GM12878 (cell line): ENCODE measurements at regions not wholly inside any gene's neighbourhood (a gene's known extent, or its start where the extent isn't known, plus 50 kb on each side); places are given as distances from the start of the nearest gene placed in this dataset.
"Not testable (repeated sequence)": the region's sequence is repeated elsewhere in the genome, so short reads cannot be mapped to it uniquely, and the experiment has no call there.

Experiments
- ATAC-seq: fragments of 200-7000 bp; cut with Tn5 transposase; 3 replicates; pipeline ENCODE4 v1.9.1; 2020; ENCODE audit warnings: mild to moderate bottlenecking, moderate library complexity
- BruUV-seq: library from RNA; stranded (reverse); fragments of 400-500 nt; replicated peaks from 2 replicates; lab custom pipeline; 2021; lab: Mats Ljungman, UMichigan
- CTCF ChIA-PET: fragments of 300-600 bp; sonication (Branson Sonifier 250); formaldehyde crosslinking; extraction: SDS; loops from one replicate; lab custom pipeline; 2021; ENCODE audit warnings: inconsistent platforms; lab: Yijun Ruan, JAX
- POLR2A ChIA-PET: fragments of 350-600 bp; formaldehyde crosslinking; extraction: SDS; loops from one replicate; lab custom pipeline; 2021; ENCODE audit warnings: inconsistent platforms; lab: Charles Lee
- RAD21 ChIA-PET: fragments of 300-600 bp; sonication (Branson Sonifier 250); formaldehyde crosslinking; loops from one replicate; lab custom pipeline; 2023; ENCODE audit warnings: antibody characterized with exemption; ENCODE audit not compliant: unreplicated experiment; lab: Charles Lee
- SMC1A ChIA-PET: fragments of 300-600 bp; sonication (Branson Sonifier 250); formaldehyde crosslinking; loops from one replicate; lab custom pipeline; 2023; ENCODE audit not compliant: unreplicated experiment, uncharacterized antibody; lab: Charles Lee
- DNase-seq: peaks from one replicate; pipeline ENCODE4 v3.0.0-alpha.2; 2011; ENCODE audit warnings: low read depth, low spot score
- FAIRE-seq: peaks from 3 replicates; lab custom pipeline; 2011; peaks lifted over from hg19 to GRCh38; lab: Jason Lieb, UNC
- H2AFZ ChIP-seq: 2 replicates; pipeline ENCODE4 v1.6.0; 2011; ENCODE audit warnings: low read depth, low read length, control low read depth; ENCODE audit not compliant: control insufficient read depth
- H3K27ac ChIP-seq: 2 replicates; pipeline ENCODE4 v1.5.1; 2011; ENCODE audit warnings: control low read depth; ENCODE audit not compliant: control insufficient read depth, insufficient read depth
- H3K27me3 ChIP-seq, 2 experiments: replicated peaks in 1 of 2; 2 replicates each; pipeline versions ENCODE4 v1.6.0 to v1.6.1; 2011; ENCODE audit warnings: low read length in 1 of 2; ENCODE audit not compliant: control insufficient read depth in 2 of 2, insufficient read depth in 2 of 2
- H3K36me3 ChIP-seq, 2 experiments: 2 replicates each; pipeline ENCODE4 v1.5.1; 2011; ENCODE audit warnings: low read length in 1 of 2; ENCODE audit not compliant: control insufficient read depth in 2 of 2, insufficient read depth in 2 of 2
- H3K4me1 ChIP-seq: 2 replicates; pipeline ENCODE4 v1.6.1; 2011; ENCODE audit warnings: mild to moderate bottlenecking, low read length, moderate library complexity, mixed read lengths; ENCODE audit not compliant: control insufficient read depth, insufficient read depth
- H3K4me2 ChIP-seq: 2 replicates; pipeline ENCODE4 v1.6.0; 2011; ENCODE audit warnings: control low read depth; ENCODE audit not compliant: control insufficient read depth, insufficient read depth
- H3K4me3 ChIP-seq: fragments of 200-600 bp; sonication (generic); 2 replicates; pipeline ENCODE4 v1.5.1; 2016
- H3K79me2 ChIP-seq: 2 replicates; pipeline ENCODE4 v1.6.0; 2011; ENCODE audit warnings: low read length; ENCODE audit not compliant: control insufficient read depth, insufficient read depth
- H3K9ac ChIP-seq: 2 replicates; pipeline ENCODE4 v1.8.0; 2011; ENCODE audit warnings: low read length, control low read depth, mixed read lengths; ENCODE audit not compliant: control insufficient read depth, insufficient read depth
- H3K9me3 ChIP-seq: replicated peaks from 3 replicates; pipeline ENCODE4 v1.5.1; 2011; ENCODE audit warnings: mild to moderate bottlenecking, low read length; ENCODE audit not compliant: control insufficient read depth, insufficient read depth
- H4K20me1 ChIP-seq: 2 replicates; pipeline ENCODE4 v1.6.0; 2011; ENCODE audit not compliant: control insufficient read depth, insufficient read depth
- BCL11A ChIP-seq: IDR thresholded peaks from 2 replicates; pipeline ENCODE4 v1.6.1; 2011; ENCODE audit warnings: low read depth, low read length
- E2F8 ChIP-seq: fragments of 450-650 bp; IDR thresholded peaks from 2 replicates; pipeline ENCODE4 v1.6.1; 2018; ENCODE audit warnings: mild to moderate bottlenecking, low read depth, moderate library complexity; ENCODE audit not compliant: partially characterized antibody
- ESRRA ChIP-seq: IDR thresholded peaks from 2 replicates; pipeline ENCODE4 v1.6.1; 2012; ENCODE audit warnings: mild to moderate bottlenecking, low read length, improper control_type of control experiment
- IRF5 ChIP-seq: fragments of 450-650 bp; IDR thresholded peaks from 2 replicates; pipeline ENCODE4 v1.6.1; 2017; ENCODE audit warnings: borderline replicate concordance
- MEF2B ChIP-seq: fragments of 450-650 bp; IDR thresholded peaks from 2 replicates; pipeline ENCODE4 v1.6.1; 2018; ENCODE audit warnings: mild to moderate bottlenecking, moderate library complexity; ENCODE audit not compliant: partially characterized antibody, poor library complexity, severe bottlenecking
- MTA3 ChIP-seq: IDR thresholded peaks from 2 replicates; pipeline ENCODE4 v1.6.1; 2012; ENCODE audit warnings: low read length, inconsistent platforms, borderline replicate concordance
- SUZ12 ChIP-seq: fragments of 200-600 bp; sonication (generic); IDR thresholded peaks from one replicate; pipeline ENCODE4 v1.6.1; 2018; ENCODE audit warnings: antibody characterized with exemption, mild to moderate bottlenecking; ENCODE audit not compliant: unreplicated experiment
- WGBS: methylation state at CpG from one replicate; pipeline ENCODE4 v1.1.6; 2016; ENCODE audit warnings: low lambda C conversion rate; ENCODE audit not compliant: insufficient replicate concordance, insufficient coverage; ENCODE audit errors: missing lambda C conversion rate; 5-methylcytosine and 5-hydroxymethylcytosine counted together
- in situ Hi-C: fragments of 300-500 bp; cut with MboI; formaldehyde crosslinking; loops from 9 replicates; pipeline ENCODE4 v1.14.3; 2018; ENCODE audit warnings: mixed read lengths
- intact Hi-C: fragments of 100-400 bp; cut with micrococcal nuclease; formaldehyde crosslinking; loops from one replicate; pipeline ENCODE4 v1.14.2; 2022; ENCODE audit not compliant: unreplicated experiment
- TF ChIP-seq, protein P1 (sequence below): fragments of 450-650 bp; formaldehyde crosslinking; IDR thresholded peaks from 2 replicates; pipeline ENCODE4 v1.5.0; 2022; ENCODE audit warnings: mild to moderate bottlenecking, missing genetic modification characterization

GRCh38 chr13:90654970-90655369 lies 692.5 kb upstream of the MIR17HG start (continued):
- no peak for TF ChIP-seq E2F8
- TF ChIP-seq, all 136 proteins: peak for 0

- H3K9ac ChIP-seq, CTCF ChIA-PET, intact Hi-C loops, H3K4me3 ChIP-seq, H3K36me3 ChIP-seq, in situ Hi-C loops, BruUV-seq, RAD21 ChIA-PET, H3K9me3 ChIP-seq, H3K4me2 ChIP-seq, SMC1A ChIA-PET, H3K27me3 ChIP-seq, H4K20me1 ChIP-seq, FAIRE-seq, H3K4me1 ChIP-seq, H3K79me2 ChIP-seq, DNase-seq, POLR2A ChIA-PET, H3K27ac ChIP-seq, ATAC-seq, H2AFZ ChIP-seq: not testable (repeated sequence)
- WGBS = 37% methylated on average over 14 of the region's 14 CpGs
Measured at GRCh38 chr13:90664200-90664599, 683.3 kb upstream of the MIR17HG start.

GRCh38 chr13:90673746-90674145 lies 673.7 kb upstream of the MIR17HG start:
- 0% methylated on average over 1 of the region's 1 CpG for WGBS
- no peak overlapping the region for H2AFZ ChIP-seq
- no peaks in the 10 kb centered on the region for H4K20me1 ChIP-seq
- H3K27ac ChIP-seq = no peak overlapping the region
- no peak overlapping the region for H3K4me2 ChIP-seq
- H3K9ac ChIP-seq = no peak overlapping the region
- DNase-seq (no peak), FAIRE-seq (no peak), ATAC-seq (no peak)
- no peak overlapping the region for H3K4me3 ChIP-seq
- no TSS peak for BruUV-seq
- no peaks in the 10 kb centered on the region for H3K79me2 ChIP-seq
- intact Hi-C loops = no loop called here
- no peaks in the 10 kb centered on the region for H3K27me3 ChIP-seq
- SMC1A ChIA-PET = interaction anchor here (0.7 to 1.6 kb wide), 2 partner anchors 10 to 199 kb away, joined by 3 read pairs; no protein-coding TSS in a partner anchor
- no peaks in the 10 kb centered on the region for H3K4me1 ChIP-seq
- H3K9me3 ChIP-seq = no peaks in the 10 kb centered on the region
- in situ Hi-C loops = no loop called here
- CTCF ChIA-PET = no interaction called here
- POLR2A ChIA-PET = no interaction called here
- no peaks in the 10 kb centered on the region for H3K36me3 ChIP-seq
- RAD21 ChIA-PET = no interaction called here
- TF ChIP-seq BCL11A (no peak), ESRRA (no peak), MTA3 (no peak), IRF5 (no peak), MEF2B (no peak), SUZ12 (no peak)
- TF ChIP-seq, protein P1, sequence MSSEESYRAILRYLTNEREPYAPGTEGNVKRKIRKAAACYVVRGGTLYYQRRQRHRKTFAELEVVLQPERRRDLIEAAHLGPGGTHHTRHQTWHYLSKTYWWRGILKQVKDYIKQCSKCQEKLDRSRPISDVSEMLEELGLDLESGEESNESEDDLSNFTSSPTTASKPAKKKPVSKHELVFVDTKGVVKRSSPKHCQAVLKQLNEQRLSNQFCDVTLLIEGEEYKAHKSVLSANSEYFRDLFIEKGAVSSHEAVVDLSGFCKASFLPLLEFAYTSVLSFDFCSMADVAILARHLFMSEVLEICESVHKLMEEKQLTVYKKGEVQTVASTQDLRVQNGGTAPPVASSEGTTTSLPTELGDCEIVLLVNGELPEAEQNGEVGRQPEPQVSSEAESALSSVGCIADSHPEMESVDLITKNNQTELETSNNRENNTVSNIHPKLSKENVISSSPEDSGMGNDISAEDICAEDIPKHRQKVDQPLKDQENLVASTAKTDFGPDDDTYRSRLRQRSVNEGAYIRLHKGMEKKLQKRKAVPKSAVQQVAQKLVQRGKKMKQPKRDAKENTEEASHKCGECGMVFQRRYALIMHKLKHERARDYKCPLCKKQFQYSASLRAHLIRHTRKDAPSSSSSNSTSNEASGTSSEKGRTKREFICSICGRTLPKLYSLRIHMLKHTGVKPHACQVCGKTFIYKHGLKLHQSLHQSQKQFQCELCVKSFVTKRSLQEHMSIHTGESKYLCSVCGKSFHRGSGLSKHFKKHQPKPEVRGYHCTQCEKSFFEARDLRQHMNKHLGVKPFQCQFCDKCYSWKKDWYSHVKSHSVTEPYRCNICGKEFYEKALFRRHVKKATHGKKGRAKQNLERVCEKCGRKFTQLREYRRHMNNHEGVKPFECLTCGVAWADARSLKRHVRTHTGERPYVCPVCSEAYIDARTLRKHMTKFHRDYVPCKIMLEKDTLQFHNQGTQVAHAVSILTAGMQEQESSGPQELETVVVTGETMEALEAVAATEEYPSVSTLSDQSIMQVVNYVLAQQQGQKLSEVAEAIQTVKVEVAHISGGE (CRISPR knock-in tag) = no peak
